GM19468 (cell line): ENCODE measurements at regions not wholly inside any gene's neighbourhood (a gene's known extent, or its start where the extent isn't known, plus 50 kb on each side); places are given as distances from the start of the nearest gene placed in this dataset.

Experiments
- ATAC-seq: cut with Tn5 transposase; IDR thresholded peaks from one replicate; pipeline ENCODE4 v1.9.1; 2021; ENCODE audit warnings: mild to moderate bottlenecking, moderate library complexity, moderate number of reproducible peaks; ENCODE audit not compliant: unreplicated experiment; ENCODE audit errors: extremely low read depth

- ATAC-seq, result no peak
Observed at GRCh38 chr3:103025880-103026279, 591.1 kb downstream of the ZPLD1 start.

GRCh38 chr3:103033841-103034240, 599.0 kb downstream of the ZPLD1 start:
- ATAC-seq, result no peak

GRCh38 chr3:103047640-103048039, 612.8 kb downstream of the ZPLD1 start:
- no peak for ATAC-seq

- ATAC-seq, result no peak
Observed at GRCh38 chr3:103048068-103048722, 613.4 kb downstream of the ZPLD1 start.

GRCh38 chr3:103052236-103052830, 617.5 kb downstream of the ZPLD1 start:
- ATAC-seq, result no peak

- ATAC-seq, result no peak
Observed at GRCh38 chr3:103055021-103055520, 620.3 kb downstream of the ZPLD1 start.

- ATAC-seq, result no peak
Observed at GRCh38 chr3:103056542-103056941, 621.7 kb downstream of the ZPLD1 start.

- no peak for ATAC-seq
Observed at GRCh38 chr3:103057003-103057402, 622.2 kb downstream of the ZPLD1 start.

- ATAC-seq, result no peak
Observed at GRCh38 chr3:103057487-103057886, 622.7 kb downstream of the ZPLD1 start.

- no peak for ATAC-seq
Observed at GRCh38 chr3:103059432-103059831, 624.6 kb downstream of the ZPLD1 start.

GRCh38 chr3:103060242-103060641, 625.4 kb downstream of the ZPLD1 start:
- no peak for ATAC-seq

- no peak for ATAC-seq
Observed at GRCh38 chr3:103067963-103068362, 633.1 kb downstream of the ZPLD1 start.

- no peak for ATAC-seq
Observed at GRCh38 chr3:103075282-103075681, 640.5 kb downstream of the ZPLD1 start.

GRCh38 chr3:103077910-103078309, 643.1 kb downstream of the ZPLD1 start:
- no peak for ATAC-seq

GRCh38 chr3:103082501-103082900, 647.7 kb downstream of the ZPLD1 start:
- no peak for ATAC-seq

GRCh38 chr3:103083848-103084631, 649.2 kb downstream of the ZPLD1 start:
- ATAC-seq, result peak; percentile 55

GRCh38 chr3:103085465-103085864, 650.6 kb downstream of the ZPLD1 start:
- ATAC-seq, result no peak

- ATAC-seq, result no peak
Observed at GRCh38 chr3:103089758-103090157, 654.9 kb downstream of the ZPLD1 start.

GRCh38 chr3:103105206-103105605, 670.4 kb downstream of the ZPLD1 start:
- ATAC-seq, result no peak

- ATAC-seq, result no peak
Observed at GRCh38 chr3:103112273-103112672, 677.5 kb downstream of the ZPLD1 start.

- ATAC-seq, result no peak
Observed at GRCh38 chr3:103126115-103126514, 691.3 kb downstream of the ZPLD1 start.
